ENCODE measurements at regions not wholly inside any gene's neighbourhood (a gene's known extent, or its start where the extent isn't known, plus 50 kb on each side); places are given as distances from the start of the nearest gene placed in this dataset.

DNA sequence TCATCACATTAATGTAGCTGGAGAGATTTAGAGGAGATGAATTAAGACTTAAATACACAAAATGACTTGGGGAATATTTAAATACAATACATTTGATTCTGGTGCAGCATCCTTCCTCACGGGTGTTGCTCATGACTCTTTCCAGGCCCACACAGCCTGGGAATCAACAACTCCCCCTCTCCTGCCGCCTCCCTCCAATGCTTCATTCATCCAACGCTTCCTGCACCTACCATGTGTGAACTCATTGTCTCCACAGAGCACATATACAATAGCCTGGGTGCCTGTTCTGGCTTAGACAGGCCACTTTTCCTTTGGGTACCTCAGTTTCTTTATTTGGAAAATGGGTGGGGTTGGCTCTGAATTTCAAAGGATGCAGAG, 476.9 kb upstream of the CADM1 start:
- TF ChIP-seq EGR1 (IDR thresholded peaks at IDR 0.05) (no peak), ZBTB7A (IDR thresholded peaks at IDR 0.05; ENCODE audit: low read depth) (no peak), NFIC (IDR thresholded peaks at IDR 0.05) (no peak), TCF12 (IDR thresholded peaks at IDR 0.05; ENCODE audit: low read depth) (no peak), FOXM1 (IDR thresholded peaks at IDR 0.05; ENCODE audit: borderline replicate concordance, low read depth) (no peak), EP300 (IDR thresholded peaks at IDR 0.05; ENCODE audit: borderline replicate concordance) (no peak), CEBPB (IDR thresholded peaks at IDR 0.05) (no peak), RAD21 (IDR thresholded peaks at IDR 0.05; ENCODE audit: low read depth) (no peak), YY1 (IDR thresholded peaks at IDR 0.05; ENCODE audit: low read depth) (no peak)
- TF ChIP-seq, protein P1, sequence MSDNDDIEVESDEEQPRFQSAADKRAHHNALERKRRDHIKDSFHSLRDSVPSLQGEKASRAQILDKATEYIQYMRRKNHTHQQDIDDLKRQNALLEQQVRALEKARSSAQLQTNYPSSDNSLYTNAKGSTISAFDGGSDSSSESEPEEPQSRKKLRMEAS (IDR thresholded peaks at IDR 0.05) = no peak
- TF ChIP-seq, protein P2, sequence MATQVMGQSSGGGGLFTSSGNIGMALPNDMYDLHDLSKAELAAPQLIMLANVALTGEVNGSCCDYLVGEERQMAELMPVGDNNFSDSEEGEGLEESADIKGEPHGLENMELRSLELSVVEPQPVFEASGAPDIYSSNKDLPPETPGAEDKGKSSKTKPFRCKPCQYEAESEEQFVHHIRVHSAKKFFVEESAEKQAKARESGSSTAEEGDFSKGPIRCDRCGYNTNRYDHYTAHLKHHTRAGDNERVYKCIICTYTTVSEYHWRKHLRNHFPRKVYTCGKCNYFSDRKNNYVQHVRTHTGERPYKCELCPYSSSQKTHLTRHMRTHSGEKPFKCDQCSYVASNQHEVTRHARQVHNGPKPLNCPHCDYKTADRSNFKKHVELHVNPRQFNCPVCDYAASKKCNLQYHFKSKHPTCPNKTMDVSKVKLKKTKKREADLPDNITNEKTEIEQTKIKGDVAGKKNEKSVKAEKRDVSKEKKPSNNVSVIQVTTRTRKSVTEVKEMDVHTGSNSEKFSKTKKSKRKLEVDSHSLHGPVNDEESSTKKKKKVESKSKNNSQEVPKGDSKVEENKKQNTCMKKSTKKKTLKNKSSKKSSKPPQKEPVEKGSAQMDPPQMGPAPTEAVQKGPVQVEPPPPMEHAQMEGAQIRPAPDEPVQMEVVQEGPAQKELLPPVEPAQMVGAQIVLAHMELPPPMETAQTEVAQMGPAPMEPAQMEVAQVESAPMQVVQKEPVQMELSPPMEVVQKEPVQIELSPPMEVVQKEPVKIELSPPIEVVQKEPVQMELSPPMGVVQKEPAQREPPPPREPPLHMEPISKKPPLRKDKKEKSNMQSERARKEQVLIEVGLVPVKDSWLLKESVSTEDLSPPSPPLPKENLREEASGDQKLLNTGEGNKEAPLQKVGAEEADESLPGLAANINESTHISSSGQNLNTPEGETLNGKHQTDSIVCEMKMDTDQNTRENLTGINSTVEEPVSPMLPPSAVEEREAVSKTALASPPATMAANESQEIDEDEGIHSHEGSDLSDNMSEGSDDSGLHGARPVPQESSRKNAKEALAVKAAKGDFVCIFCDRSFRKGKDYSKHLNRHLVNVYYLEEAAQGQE (IDR thresholded peaks at IDR 0.05; ENCODE audit: low read depth) = no peak

DNA sequence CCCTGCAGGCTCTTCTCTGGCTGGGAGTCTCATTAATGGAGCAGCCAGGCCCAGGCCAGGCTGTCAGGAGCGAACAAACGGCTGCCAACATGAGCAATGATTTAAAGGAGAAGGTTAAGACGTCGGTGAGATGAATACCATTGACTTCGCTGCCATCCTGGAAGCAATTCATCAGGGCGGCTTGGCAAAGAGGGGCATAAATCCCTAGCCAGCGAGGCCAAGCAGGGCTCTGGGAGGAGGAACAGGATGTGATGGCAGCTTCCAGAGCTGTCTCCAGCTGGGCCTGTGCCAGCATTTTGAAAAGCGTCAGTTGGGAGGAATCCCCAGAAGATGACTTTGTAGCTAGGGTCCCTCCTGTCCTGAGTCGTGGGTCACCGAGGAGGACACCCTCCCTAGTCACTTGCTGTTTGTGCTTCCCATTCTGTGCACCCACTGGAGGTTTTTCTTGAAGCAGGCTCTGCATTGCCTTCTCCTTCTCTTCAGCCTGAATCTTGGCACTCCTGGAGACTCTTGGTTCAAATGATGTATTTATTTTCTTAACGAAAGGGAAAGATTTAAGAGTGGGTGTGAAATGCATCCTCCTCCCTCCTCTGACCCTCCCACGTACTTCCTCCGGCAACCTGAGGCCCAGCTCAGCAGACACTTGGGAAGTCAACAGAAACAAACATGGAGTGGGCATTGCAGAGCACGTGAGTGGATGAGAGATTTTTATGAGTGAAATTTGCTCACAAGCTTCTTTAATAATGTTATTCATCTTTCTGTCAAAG, 476.3 kb upstream of the CADM1 start:
- no peak for TF ChIP-seq EP300 (IDR thresholded peaks at IDR 0.05; ENCODE audit: borderline replicate concordance)
- no peak for TF ChIP-seq CREB1 (IDR thresholded peaks at IDR 0.05; ENCODE audit: low read depth)
- no peak for TF ChIP-seq CEBPB (IDR thresholded peaks at IDR 0.05)
- TF ChIP-seq, protein P3, sequence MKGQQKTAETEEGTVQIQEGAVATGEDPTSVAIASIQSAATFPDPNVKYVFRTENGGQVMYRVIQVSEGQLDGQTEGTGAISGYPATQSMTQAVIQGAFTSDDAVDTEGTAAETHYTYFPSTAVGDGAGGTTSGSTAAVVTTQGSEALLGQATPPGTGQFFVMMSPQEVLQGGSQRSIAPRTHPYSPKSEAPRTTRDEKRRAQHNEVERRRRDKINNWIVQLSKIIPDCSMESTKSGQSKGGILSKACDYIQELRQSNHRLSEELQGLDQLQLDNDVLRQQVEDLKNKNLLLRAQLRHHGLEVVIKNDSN (IDR thresholded peaks at IDR 0.05) = no peak
- no peak for TF ChIP-seq FOXM1 (IDR thresholded peaks at IDR 0.05; ENCODE audit: borderline replicate concordance, low read depth)

DNA sequence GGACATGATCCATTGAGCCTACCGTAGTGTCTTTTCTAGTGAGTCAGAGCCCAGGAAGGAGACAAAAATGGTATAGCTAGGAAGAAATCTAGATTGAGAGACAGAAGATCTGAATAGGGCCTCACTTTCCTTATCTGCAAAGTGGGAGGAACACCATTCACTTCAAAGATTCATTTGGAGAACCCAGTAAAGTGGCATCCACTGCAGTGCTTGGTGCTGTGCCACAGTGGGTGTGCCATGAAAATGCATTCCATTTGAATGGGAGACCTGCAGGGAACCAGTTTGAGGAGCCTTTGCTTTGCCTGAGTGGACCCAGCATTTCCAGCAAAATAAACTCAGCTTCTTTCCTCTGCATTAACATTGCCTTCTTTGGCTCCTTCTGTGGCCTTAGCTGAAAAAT, 470.5 kb upstream of the CADM1 start:
- TF ChIP-seq, protein P1 (IDR thresholded peaks at IDR 0.05) = no peak
- TF ChIP-seq CEBPB (IDR thresholded peaks at IDR 0.05) (no peak), TCF12 (IDR thresholded peaks at IDR 0.05; ENCODE audit: low read depth) (no peak), FOXM1 (IDR thresholded peaks at IDR 0.05; ENCODE audit: borderline replicate concordance, low read depth) (no peak), TAF1 (IDR thresholded peaks at IDR 0.05; ENCODE audit: low read depth) (no peak), EGR1 (IDR thresholded peaks at IDR 0.05) (no peak), TEAD4 (IDR thresholded peaks at IDR 0.05) (no peak), NFIC (IDR thresholded peaks at IDR 0.05) (no peak), ZBTB7A (IDR thresholded peaks at IDR 0.05; ENCODE audit: low read depth) (no peak), EP300 (IDR thresholded peaks at IDR 0.05; ENCODE audit: borderline replicate concordance) (no peak), RAD21 (IDR thresholded peaks at IDR 0.05; ENCODE audit: low read depth) (no peak), YY1 (IDR thresholded peaks at IDR 0.05; ENCODE audit: low read depth) (no peak), CREB1 (IDR thresholded peaks at IDR 0.05; ENCODE audit: low read depth) (no peak)
- TF ChIP-seq, protein P2 (IDR thresholded peaks at IDR 0.05; ENCODE audit: low read depth) = no peak
- TF ChIP-seq, protein P3 (IDR thresholded peaks at IDR 0.05) = no peak

DNA sequence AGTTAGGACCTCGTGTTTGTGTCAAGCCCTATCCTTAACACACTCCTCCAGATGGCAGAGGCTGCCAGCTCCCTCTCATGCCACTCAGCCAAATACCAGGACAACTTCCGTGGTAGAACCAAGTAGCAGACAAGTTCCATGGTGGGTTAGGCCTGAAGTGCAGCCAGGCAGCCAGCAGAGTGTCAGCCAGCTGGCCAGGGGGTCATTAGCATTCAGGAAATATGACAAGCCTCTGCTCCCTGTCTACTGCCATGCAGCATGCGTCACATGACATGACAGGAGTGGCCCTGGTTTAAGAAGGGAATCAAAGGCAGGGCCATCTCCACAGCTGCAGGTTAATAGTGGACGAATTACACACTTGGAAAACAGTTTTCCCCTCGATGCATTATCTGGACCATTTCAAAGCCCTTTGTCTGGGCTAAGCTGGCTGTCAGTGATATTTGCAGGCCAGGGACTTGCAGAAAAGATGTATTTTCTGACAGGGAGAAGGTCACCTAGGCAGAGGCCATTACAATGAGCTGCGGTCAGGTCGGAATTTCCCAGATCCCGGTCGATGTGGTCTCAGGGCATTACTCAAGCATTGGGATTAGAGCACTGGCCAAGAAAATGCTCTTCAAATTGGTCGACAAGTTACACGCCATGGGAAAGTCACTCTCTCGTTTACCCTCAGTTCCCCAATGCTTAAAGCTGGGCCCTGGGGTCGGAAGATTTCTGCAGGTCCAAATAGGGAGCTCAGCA, 461.7 kb upstream of the CADM1 start:
- no peak for TF ChIP-seq CREB1 (IDR thresholded peaks at IDR 0.05; ENCODE audit: low read depth)

DNA sequence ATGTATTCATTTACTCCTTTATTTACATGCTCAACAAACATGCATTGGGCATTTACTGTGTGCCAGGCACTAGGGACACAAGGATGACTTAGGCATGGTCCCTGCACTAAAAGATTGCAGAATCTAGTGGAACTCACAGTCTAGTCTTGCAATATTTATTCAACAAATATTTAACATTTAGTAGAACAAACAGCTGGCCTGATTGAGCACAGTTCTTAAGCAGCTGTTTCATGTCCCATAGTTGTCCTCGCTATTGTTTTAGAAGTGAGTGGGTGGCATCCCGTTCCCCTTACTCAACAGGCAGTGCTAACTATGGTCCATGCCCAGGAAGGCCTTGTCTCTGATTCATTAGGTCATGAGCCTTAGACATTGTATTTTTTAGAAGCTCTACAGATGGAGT, 459.9 kb upstream of the CADM1 start:
- TF ChIP-seq TAF1 (IDR thresholded peaks at IDR 0.05; ENCODE audit: low read depth) = no peak
- no peak for TF ChIP-seq EGR1 (IDR thresholded peaks at IDR 0.05)
- no peak for TF ChIP-seq TCF12 (IDR thresholded peaks at IDR 0.05; ENCODE audit: low read depth)
- TF ChIP-seq ZBTB7A (IDR thresholded peaks at IDR 0.05; ENCODE audit: low read depth) = no peak
- no peak for TF ChIP-seq TEAD4 (IDR thresholded peaks at IDR 0.05)
- TF ChIP-seq, protein P1 (IDR thresholded peaks at IDR 0.05) = no peak
- TF ChIP-seq EP300 (IDR thresholded peaks at IDR 0.05; ENCODE audit: borderline replicate concordance) = no peak
- no peak for TF ChIP-seq RAD21 (IDR thresholded peaks at IDR 0.05; ENCODE audit: low read depth)
- no peak for TF ChIP-seq YY1 (IDR thresholded peaks at IDR 0.05; ENCODE audit: low read depth)
- no peak for TF ChIP-seq NFIC (IDR thresholded peaks at IDR 0.05)
- TF ChIP-seq, protein P2 (IDR thresholded peaks at IDR 0.05; ENCODE audit: low read depth) = no peak

All from Ishikawa (cell line).